Vagina (tissue), 2 donors: ENCODE measurements at regions not wholly inside any gene's neighbourhood (a gene's known extent, or its start where the extent isn't known, plus 50 kb on each side); places are given as distances from the start of the nearest gene placed in this dataset.

Experiments
- DNase-seq, 2 donors: peaks; one replicate each; pipeline ENCODE4 v3.0.0-alpha.2; 2017; ENCODE audit errors: extremely low spot score in 2 of 2
- H3K27ac ChIP-seq: fragments of 200-600 bp; sonication (generic); one replicate; pipeline ENCODE4 v1.5.1; 2019
- H3K27me3 ChIP-seq: fragments of 200-600 bp; sonication (generic); one replicate; pipeline ENCODE4 v1.5.1; 2019
- H3K36me3 ChIP-seq, 2 donors: fragments of 200-600 bp; sonication (generic); one replicate each; pipeline ENCODE4 v1.5.1; 2017 to 2019
- H3K4me1 ChIP-seq: fragments of 200-600 bp; sonication (generic); one replicate; pipeline ENCODE4 v1.5.1; 2019
- H3K4me3 ChIP-seq, 2 donors: fragments of 200-600 bp; sonication (generic); 1 replicate in 1 of 2; 2 replicates in 1 of 2; pipeline ENCODE4 v1.5.1; 2016 to 2019
- H3K9me3 ChIP-seq: fragments of 200-600 bp; sonication (generic); one replicate; pipeline ENCODE4 v1.5.1; 2019
- CTCF ChIP-seq, 3 experiments: fragments of 450-650 bp in 2 of 3; fragments of 200-600 bp in 1 of 3; sonication (generic) in 1 of 3; IDR thresholded peaks; one replicate each; pipeline ENCODE4 v1.5.1; 2017 to 2019; ENCODE audit warnings: antibody characterized with exemption in 3 of 3, mild to moderate bottlenecking in 2 of 3, moderate library complexity in 2 of 3
- POLR2A ChIP-seq, 2 donors: fragments of 450-650 bp; IDR thresholded peaks; one replicate each; pipeline ENCODE4 v1.6.1; 2017; ENCODE audit warnings: antibody characterized with exemption in 2 of 2, mild to moderate bottlenecking in 2 of 2, moderate library complexity in 2 of 2
- POLR2AphosphoS5 ChIP-seq, 2 donors: sonication (generic); formaldehyde crosslinking; IDR thresholded peaks; one replicate each; pipeline ENCODE4 v1.9.0; 2017; ENCODE audit warnings: antibody characterized with exemption in 2 of 2, mild to moderate bottlenecking in 2 of 2, low read depth in 1 of 2; ENCODE audit not compliant: insufficient read depth in 1 of 2
- intact Hi-C: fragments of 100-400 bp; cut with DNase I; formaldehyde crosslinking; loops from one replicate; pipeline ENCODE4 v1.15.1; 2023

- H3K9me3 ChIP-seq, result no peaks in the 10 kb centered on the region
- H3K4me1 ChIP-seq, result no peaks in the 10 kb centered on the region
- H3K27me3 ChIP-seq, result no peaks in the 10 kb centered on the region
- H3K27ac ChIP-seq, result no peak overlapping the region
- intact Hi-C loops, result no loop called here
- no peak for DNase-seq
- no peaks in the 10 kb centered on the region for H3K36me3 ChIP-seq
- TF ChIP-seq POLR2AphosphoS5 (IDR thresholded peaks at IDR 0.05; ENCODE audit: insufficient read depth in 1 of 2, low read depth in 1 of 2) (no peak), POLR2A (IDR thresholded peaks at IDR 0.05) (no peak), CTCF (IDR thresholded peaks at IDR 0.05) (no peak)
- no peak overlapping the region for H3K4me3 ChIP-seq
These were observed 151.9 kb upstream of the CTTNBP2NL start for GRCh38 chr1:112244131-112244530.

GRCh38 chr1:112245114-112245513 lies 150.9 kb upstream of the CTTNBP2NL start:
- Histone ChIP-seq H3K4me1 (no peaks in the 10 kb centered on the region), H3K27me3 (no peaks in the 10 kb centered on the region), H3K4me3 (no peak overlapping the region), H3K36me3 (no peaks in the 10 kb centered on the region), H3K9me3 (no peaks in the 10 kb centered on the region), H3K27ac (no peak overlapping the region)
- TF ChIP-seq CTCF (IDR thresholded peaks at IDR 0.05) (no peak), POLR2AphosphoS5 (IDR thresholded peaks at IDR 0.05; ENCODE audit: insufficient read depth in 1 of 2, low read depth in 1 of 2) (no peak)
- intact Hi-C loops, result no loop called here
- DNase-seq, result no peak

GRCh38 chr1:112247036-112247597 lies 148.9 kb upstream of the CTTNBP2NL start:
- no peak overlapping the region for H3K27ac ChIP-seq
- intact Hi-C loops, result no loop called here
- H3K36me3 ChIP-seq, result no peaks in the 10 kb centered on the region

GRCh38 chr1:112247961-112248360 lies 148.1 kb upstream of the CTTNBP2NL start:
- Histone ChIP-seq H3K4me3 (no peak overlapping the region), H3K36me3 (no peaks in the 10 kb centered on the region), H3K9me3 (no peaks in the 10 kb centered on the region), H3K27me3 (no peaks in the 10 kb centered on the region), H3K27ac (no peak overlapping the region), H3K4me1 (no peaks in the 10 kb centered on the region)
- TF ChIP-seq POLR2AphosphoS5 (IDR thresholded peaks at IDR 0.05; ENCODE audit: insufficient read depth in 1 of 2, low read depth in 1 of 2), result no peak
- no peak for TF ChIP-seq CTCF (IDR thresholded peaks at IDR 0.05)
- no peak for TF ChIP-seq POLR2A (IDR thresholded peaks at IDR 0.05)
- DNase-seq, result no peak
- intact Hi-C loops, result no loop called here

More at GRCh38 chr1:112247036-112247597, 148.9 kb upstream of the CTTNBP2NL start:
- H3K27me3 ChIP-seq, result no peaks in the 10 kb centered on the region
- no peaks in the 10 kb centered on the region for H3K9me3 ChIP-seq
- no peak for TF ChIP-seq CTCF (IDR thresholded peaks at IDR 0.05)
- TF ChIP-seq POLR2AphosphoS5 (IDR thresholded peaks at IDR 0.05; ENCODE audit: insufficient read depth in 1 of 2, low read depth in 1 of 2), result no peak
- TF ChIP-seq POLR2A (IDR thresholded peaks at IDR 0.05), result no peak
- H3K4me3 ChIP-seq, result no peak overlapping the region
- DNase-seq, result no peak
- no peaks in the 10 kb centered on the region for H3K4me1 ChIP-seq

GRCh38 chr1:112250892-112251291 lies 145.1 kb upstream of the CTTNBP2NL start:
- Histone ChIP-seq H3K36me3 (no peaks in the 10 kb centered on the region), H3K27me3 (no peaks in the 10 kb centered on the region), H3K4me3 (no peak overlapping the region), H3K27ac (no peak overlapping the region), H3K4me1 (no peaks in the 10 kb centered on the region), H3K9me3 (no peaks in the 10 kb centered on the region)
- TF ChIP-seq POLR2A (IDR thresholded peaks at IDR 0.05) (no peak), CTCF (IDR thresholded peaks at IDR 0.05) (no peak), POLR2AphosphoS5 (IDR thresholded peaks at IDR 0.05; ENCODE audit: insufficient read depth in 1 of 2, low read depth in 1 of 2) (no peak)
- DNase-seq, result no peak
- intact Hi-C loops, result no loop called here
